ENCODE measurements at regions not wholly inside any gene's neighbourhood (a gene's known extent, or its start where the extent isn't known, plus 50 kb on each side); places are given as distances from the start of the nearest gene placed in this dataset.

GRCh38 chr12:3938042-3938544 is 64.9 kb upstream of the PARP11 start:
- no peaks in the 10 kb centered on the region for H3K9me3 Mint-ChIP-seq
- peaks cover 6% of the 10 kb centered on the region for H3K4me1 Mint-ChIP-seq
- TF ChIP-seq CTCF (IDR thresholded peaks at IDR 0.05; ENCODE audit: unreplicated experiment in 3 of 3), result no peak

GRCh38 chr12:3935078-3935477 is 61.9 kb upstream of the PARP11 start:
- Mint-ChIP-seq H3K27ac (no peak overlapping the region), H3K27me3 (ENCODE audit: low read depth) (peaks cover 3% of the 10 kb centered on the region), H3K36me3 (ENCODE audit: low read depth) (no peaks in the 10 kb centered on the region), H3K9me3 (no peaks in the 10 kb centered on the region), H3K4me1 (peaks cover 33% of the 10 kb centered on the region), H3K4me3 (no peak overlapping the region)
- TF ChIP-seq CTCF (IDR thresholded peaks at IDR 0.05; ENCODE audit: unreplicated experiment in 3 of 3), result no peak

More at GRCh38 chr12:3938042-3938544, 64.9 kb upstream of the PARP11 start:
- H3K27me3 Mint-ChIP-seq (ENCODE audit: low read depth), result peaks cover 3% of the 10 kb centered on the region
- H3K4me3 Mint-ChIP-seq, result no peak overlapping the region
- H3K36me3 Mint-ChIP-seq (ENCODE audit: low read depth), result no peaks in the 10 kb centered on the region
- no peak overlapping the region for H3K27ac Mint-ChIP-seq

GRCh38 chr12:3933819-3934192 is 60.6 kb upstream of the PARP11 start:
- no peak for TF ChIP-seq CTCF (IDR thresholded peaks at IDR 0.05; ENCODE audit: unreplicated experiment in 3 of 3)
- peaks cover 45% of the 10 kb centered on the region for H3K4me1 Mint-ChIP-seq
- peak overlapping the region in 2 of 3 experiments; percentile 40 to 96 for H3K27ac Mint-ChIP-seq
- no peaks in the 10 kb centered on the region for H3K36me3 Mint-ChIP-seq (ENCODE audit: low read depth)
- H3K9me3 Mint-ChIP-seq, result no peaks in the 10 kb centered on the region
- H3K4me3 Mint-ChIP-seq, result no peak overlapping the region
- H3K27me3 Mint-ChIP-seq (ENCODE audit: low read depth), result peaks cover 5% of the 10 kb centered on the region

GRCh38 chr12:3933074-3933818 is 60.0 kb upstream of the PARP11 start:
- Mint-ChIP-seq H3K36me3 (ENCODE audit: low read depth) (no peaks in the 10 kb centered on the region), H3K4me1 (peaks cover 51% of the 10 kb centered on the region), H3K9me3 (no peaks in the 10 kb centered on the region), H3K27ac (peak overlapping the region in 2 of 3 experiments; percentile 40 to 96), H3K4me3 (no peak overlapping the region), H3K27me3 (ENCODE audit: low read depth) (peaks cover 9% of the 10 kb centered on the region)
- TF ChIP-seq CTCF (IDR thresholded peaks at IDR 0.05; ENCODE audit: unreplicated experiment in 3 of 3), result no peak

GRCh38 chr12:3931776-3932175 is 58.6 kb upstream of the PARP11 start:
- H3K36me3 Mint-ChIP-seq (ENCODE audit: low read depth), result no peaks in the 10 kb centered on the region
- TF ChIP-seq CTCF (IDR thresholded peaks at IDR 0.05; ENCODE audit: unreplicated experiment in 3 of 3), result no peak
- peak overlapping the region; percentile 12 to 96 (median 94) for H3K27ac Mint-ChIP-seq
- H3K27me3 Mint-ChIP-seq (ENCODE audit: low read depth), result peaks cover 9% of the 10 kb centered on the region
- no peaks in the 10 kb centered on the region for H3K9me3 Mint-ChIP-seq
- H3K4me3 Mint-ChIP-seq, result peak overlapping the region in 1 of 3 experiments; percentile 3
- peaks cover 59% of the 10 kb centered on the region for H3K4me1 Mint-ChIP-seq

GRCh38 chr12:3931206-3931605 is 58.0 kb upstream of the PARP11 start:
- H3K27ac Mint-ChIP-seq, result peak overlapping the region in 2 of 3 experiments; percentile 94 to 96
- H3K27me3 Mint-ChIP-seq (ENCODE audit: low read depth), result peaks cover 9% of the 10 kb centered on the region
- H3K4me3 Mint-ChIP-seq, result no peak overlapping the region
- H3K9me3 Mint-ChIP-seq, result no peaks in the 10 kb centered on the region
- no peak for TF ChIP-seq CTCF (IDR thresholded peaks at IDR 0.05; ENCODE audit: unreplicated experiment in 3 of 3)
- peaks cover 59% of the 10 kb centered on the region for H3K4me1 Mint-ChIP-seq
- no peaks in the 10 kb centered on the region for H3K36me3 Mint-ChIP-seq (ENCODE audit: low read depth)
